ENCODE measurements at regions not wholly inside any gene's neighbourhood (a gene's known extent, or its start where the extent isn't known, plus 50 kb on each side); places are given as distances from the start of the nearest gene placed in this dataset.

- no peaks in the 10 kb centered on the region for H3K79me2 ChIP-seq (ENCODE audit: insufficient read depth, low read length)
- no peak overlapping the region for H3K4me2 ChIP-seq (ENCODE audit: low read length)
- no peak for TF ChIP-seq JUND (IDR thresholded peaks at IDR 0.05)
- TF ChIP-seq, protein P1, sequence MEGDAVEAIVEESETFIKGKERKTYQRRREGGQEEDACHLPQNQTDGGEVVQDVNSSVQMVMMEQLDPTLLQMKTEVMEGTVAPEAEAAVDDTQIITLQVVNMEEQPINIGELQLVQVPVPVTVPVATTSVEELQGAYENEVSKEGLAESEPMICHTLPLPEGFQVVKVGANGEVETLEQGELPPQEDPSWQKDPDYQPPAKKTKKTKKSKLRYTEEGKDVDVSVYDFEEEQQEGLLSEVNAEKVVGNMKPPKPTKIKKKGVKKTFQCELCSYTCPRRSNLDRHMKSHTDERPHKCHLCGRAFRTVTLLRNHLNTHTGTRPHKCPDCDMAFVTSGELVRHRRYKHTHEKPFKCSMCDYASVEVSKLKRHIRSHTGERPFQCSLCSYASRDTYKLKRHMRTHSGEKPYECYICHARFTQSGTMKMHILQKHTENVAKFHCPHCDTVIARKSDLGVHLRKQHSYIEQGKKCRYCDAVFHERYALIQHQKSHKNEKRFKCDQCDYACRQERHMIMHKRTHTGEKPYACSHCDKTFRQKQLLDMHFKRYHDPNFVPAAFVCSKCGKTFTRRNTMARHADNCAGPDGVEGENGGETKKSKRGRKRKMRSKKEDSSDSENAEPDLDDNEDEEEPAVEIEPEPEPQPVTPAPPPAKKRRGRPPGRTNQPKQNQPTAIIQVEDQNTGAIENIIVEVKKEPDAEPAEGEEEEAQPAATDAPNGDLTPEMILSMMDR (IDR thresholded peaks at IDR 0.05 in 2 of 3, conservative IDR thresholded peaks at IDR 0.05 in 1 of 3; ENCODE audit: borderline replicate concordance in 1 of 3, insufficient read depth in 1 of 3, low read depth in 2 of 3, low read length in 2 of 3): peak in 2 of 3 experiments; percentile 8 to 34; a peak in 1 of 6 replicates
- no peak overlapping the region for H2AFZ ChIP-seq (ENCODE audit: low read depth, low read length, poor library complexity, severe bottlenecking)
- POLR2A ChIA-PET: no interaction called here
- no peaks in the 10 kb centered on the region for H3K4me1 ChIP-seq (ENCODE audit: control insufficient read depth in 1 of 2, insufficient read depth in 2 of 2, low read length in 2 of 2)
- no peaks in the 10 kb centered on the region for H4K20me1 ChIP-seq (ENCODE audit: insufficient read depth)
- DNase-seq (ENCODE audit: low read depth, low spot score) (no peak), ATAC-seq (no peak)
- H3K27me3 ChIP-seq (ENCODE audit: insufficient read depth, low read length): no peaks in the 10 kb centered on the region
- BruUV-seq (replicated peaks): no TSS peak
- H3K9me2 ChIP-seq (ENCODE audit: insufficient read depth): no peaks in the 10 kb centered on the region
- peaks cover 6 to 18% of the 10 kb centered on the region in 2 experiments; a peak in 2 of 4 replicates for H3K9me3 ChIP-seq (ENCODE audit: control insufficient read depth in 1 of 2, insufficient read depth in 1 of 2, low read depth in 1 of 2, low read length in 2 of 2)
- CTCF ChIA-PET: no interaction called here
- intact Hi-C loops (cut with micrococcal nuclease): no loop called here
- H3K9ac ChIP-seq (ENCODE audit: low read length): no peak overlapping the region
- no peaks in the 10 kb centered on the region for H3K36me3 ChIP-seq (ENCODE audit: control insufficient read depth in 1 of 2, insufficient read depth in 2 of 2, low read length in 2 of 2)
- H3K4me3 ChIP-seq (replicated peaks in 1 of 2; ENCODE audit: low read depth in 1 of 2, low read length in 2 of 2): no peak overlapping the region
- H3K27ac ChIP-seq (ENCODE audit: low read depth, low read length): no peak overlapping the region
- RAD21 ChIA-PET (ENCODE audit: low non-redundant PET in 1 of 2, low total read pairs in 2 of 2, uncharacterized antibody in 2 of 2, unreplicated experiment in 2 of 2): no interaction called here
These were observed 667.4 kb upstream of the SALL1 start for GRCh38 chr16:51818342-51818944.

DNA sequence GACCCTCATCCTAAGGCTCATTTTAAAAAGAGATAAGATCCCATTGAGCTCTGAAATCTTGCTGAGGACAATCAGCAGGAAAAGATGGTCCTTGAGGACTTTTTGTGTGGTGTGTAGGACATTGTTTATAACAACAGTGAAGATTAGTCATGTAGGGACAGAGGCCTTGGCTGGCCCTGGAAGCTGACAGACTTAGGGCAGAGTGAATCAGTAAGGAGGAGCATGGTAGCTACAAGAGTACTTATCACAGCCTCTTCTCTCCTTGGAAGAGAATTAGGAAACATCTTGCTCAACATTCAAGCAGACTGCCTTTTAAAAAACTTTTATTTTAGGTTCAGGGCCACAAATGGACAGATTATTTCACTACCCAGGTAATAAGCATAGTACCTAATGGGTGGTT is 665.9 kb upstream of the SALL1 start:
- Histone ChIP-seq H3K9ac (ENCODE audit: low read length) (no peak overlapping the region), H3K4me1 (ENCODE audit: control insufficient read depth in 1 of 2, insufficient read depth in 2 of 2, low read length in 2 of 2) (no peaks in the 10 kb centered on the region), H3K9me2 (ENCODE audit: insufficient read depth) (no peaks in the 10 kb centered on the region), H3K4me3 (replicated peaks in 1 of 2; ENCODE audit: low read depth in 1 of 2, low read length in 2 of 2) (no peak overlapping the region), H3K9me3 (ENCODE audit: control insufficient read depth in 1 of 2, insufficient read depth in 1 of 2, low read depth in 1 of 2, low read length in 2 of 2) (peaks cover 6 to 18% of the 10 kb centered on the region in 2 experiments; a peak in 2 of 4 replicates), H2AFZ (ENCODE audit: low read depth, low read length, poor library complexity, severe bottlenecking) (no peak overlapping the region), H4K20me1 (ENCODE audit: insufficient read depth) (no peaks in the 10 kb centered on the region), H3K4me2 (ENCODE audit: low read length) (no peak overlapping the region), H3K79me2 (ENCODE audit: insufficient read depth, low read length) (no peaks in the 10 kb centered on the region), H3K36me3 (ENCODE audit: control insufficient read depth in 1 of 2, insufficient read depth in 2 of 2, low read length in 2 of 2) (no peaks in the 10 kb centered on the region), H3K27ac (ENCODE audit: low read depth, low read length) (no peak overlapping the region), H3K27me3 (ENCODE audit: insufficient read depth, low read length) (no peaks in the 10 kb centered on the region)
- no TSS peak for BruUV-seq (replicated peaks)
- ATAC-seq (no peak), DNase-seq (ENCODE audit: low read depth, low spot score) (no peak)
- ChIA-PET RAD21 (ENCODE audit: low non-redundant PET in 1 of 2, low total read pairs in 2 of 2, uncharacterized antibody in 2 of 2, unreplicated experiment in 2 of 2) (no interaction called here), POLR2A (no interaction called here), CTCF (no interaction called here)
- intact Hi-C loops (cut with micrococcal nuclease): no loop called here
- TF ChIP-seq ELF1 (IDR thresholded peaks at IDR 0.05; ENCODE audit: borderline replicate concordance, low read depth) (no peak), EGR1 (IDR thresholded peaks at IDR 0.05; ENCODE audit: low read depth) (no peak), SIN3A (IDR thresholded peaks at IDR 0.05; ENCODE audit: low read depth) (no peak), MAX (IDR thresholded peaks at IDR 0.05) (no peak), RAD21 (IDR thresholded peaks at IDR 0.05; ENCODE audit: low read depth) (no peak), JUND (IDR thresholded peaks at IDR 0.05) (no peak), EZH2 (IDR thresholded peaks at IDR 0.05) (no peak), SRF (IDR thresholded peaks at IDR 0.05; ENCODE audit: low read depth) (no peak), TCF7L2 (IDR thresholded peaks at IDR 0.05; ENCODE audit: borderline replicate concordance, extremely low read depth, insufficient read depth, insufficient read length) (no peak), SP1 (IDR thresholded peaks at IDR 0.05; ENCODE audit: low read depth) (no peak)
- TF ChIP-seq, protein P2, sequence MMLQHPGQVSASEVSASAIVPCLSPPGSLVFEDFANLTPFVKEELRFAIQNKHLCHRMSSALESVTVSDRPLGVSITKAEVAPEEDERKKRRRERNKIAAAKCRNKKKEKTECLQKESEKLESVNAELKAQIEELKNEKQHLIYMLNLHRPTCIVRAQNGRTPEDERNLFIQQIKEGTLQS (IDR thresholded peaks at IDR 0.05): no peak
- TF ChIP-seq, protein P1 (IDR thresholded peaks at IDR 0.05 in 2 of 3, conservative IDR thresholded peaks at IDR 0.05 in 1 of 3; ENCODE audit: borderline replicate concordance in 1 of 3, insufficient read depth in 1 of 3, low read depth in 2 of 3, low read length in 2 of 3): no peak
